ENCODE measurements at regions not wholly inside any gene's neighbourhood (a gene's known extent, or its start where the extent isn't known, plus 50 kb on each side); places are given as distances from the start of the nearest gene placed in this dataset.

GRCh38 chr4:123121241-123121907 lies 199.0 kb upstream of the NUDT6 start:
- no peak for DNase-seq (ENCODE audit: insufficient read length)
- FAIRE-seq, result no peak

GRCh38 chr4:123125477-123125876 lies 203.1 kb upstream of the NUDT6 start:
- DNase-seq (ENCODE audit: insufficient read length) (no peak), FAIRE-seq (no peak)
- TF ChIP-seq POLR2AphosphoS5 (IDR thresholded peaks at IDR 0.05; ENCODE audit: low read depth, low read length), result no peak
- no peak for TF ChIP-seq TAF1 (IDR thresholded peaks at IDR 0.05; ENCODE audit: borderline replicate concordance, low read depth, low read length)
- TF ChIP-seq POLR2A (IDR thresholded peaks at IDR 0.05; ENCODE audit: low read depth, low read length), result no peak

More at GRCh38 chr4:123121241-123121907, 199.0 kb upstream of the NUDT6 start:
- TF ChIP-seq POLR2AphosphoS5 (IDR thresholded peaks at IDR 0.05; ENCODE audit: low read depth, low read length) (no peak), POLR2A (IDR thresholded peaks at IDR 0.05; ENCODE audit: low read depth, low read length) (no peak), TAF1 (IDR thresholded peaks at IDR 0.05; ENCODE audit: borderline replicate concordance, low read depth, low read length) (no peak)

- FAIRE-seq, result no peak
- no peak for DNase-seq (ENCODE audit: insufficient read length)
- TF ChIP-seq POLR2AphosphoS5 (IDR thresholded peaks at IDR 0.05; ENCODE audit: low read depth, low read length) (no peak), POLR2A (IDR thresholded peaks at IDR 0.05; ENCODE audit: low read depth, low read length) (no peak), TAF1 (IDR thresholded peaks at IDR 0.05; ENCODE audit: borderline replicate concordance, low read depth, low read length) (no peak)
These were observed 204.8 kb upstream of the NUDT6 start for GRCh38 chr4:123127218-123127617.

- TF ChIP-seq TAF1 (IDR thresholded peaks at IDR 0.05; ENCODE audit: borderline replicate concordance, low read depth, low read length) (no peak), POLR2AphosphoS5 (IDR thresholded peaks at IDR 0.05; ENCODE audit: low read depth, low read length) (no peak), POLR2A (IDR thresholded peaks at IDR 0.05; ENCODE audit: low read depth, low read length) (no peak)
- DNase-seq (ENCODE audit: insufficient read length) (no peak), FAIRE-seq (no peak)
These were observed 205.5 kb upstream of the NUDT6 start for GRCh38 chr4:123127875-123128274.

- TF ChIP-seq POLR2AphosphoS5 (IDR thresholded peaks at IDR 0.05; ENCODE audit: low read depth, low read length) (no peak), TAF1 (IDR thresholded peaks at IDR 0.05; ENCODE audit: borderline replicate concordance, low read depth, low read length) (no peak), POLR2A (IDR thresholded peaks at IDR 0.05; ENCODE audit: low read depth, low read length) (no peak)
- DNase-seq (ENCODE audit: insufficient read length) (no peak), FAIRE-seq (no peak)
These were observed 211.1 kb upstream of the NUDT6 start for GRCh38 chr4:123133397-123134050.

GRCh38 chr4:123144616-123145015 lies 222.2 kb upstream of the NUDT6 start:
- no peak for DNase-seq (ENCODE audit: insufficient read length)
- FAIRE-seq, result no peak
- TF ChIP-seq TAF1 (IDR thresholded peaks at IDR 0.05; ENCODE audit: borderline replicate concordance, low read depth, low read length), result no peak
- TF ChIP-seq POLR2AphosphoS5 (IDR thresholded peaks at IDR 0.05; ENCODE audit: low read depth, low read length), result no peak
- no peak for TF ChIP-seq POLR2A (IDR thresholded peaks at IDR 0.05; ENCODE audit: low read depth, low read length)

GRCh38 chr4:123158576-123158975 lies 236.2 kb upstream of the NUDT6 start:
- FAIRE-seq, result no peak
- TF ChIP-seq POLR2A (IDR thresholded peaks at IDR 0.05; ENCODE audit: low read depth, low read length), result no peak
- no peak for TF ChIP-seq TAF1 (IDR thresholded peaks at IDR 0.05; ENCODE audit: borderline replicate concordance, low read depth, low read length)
- TF ChIP-seq POLR2AphosphoS5 (IDR thresholded peaks at IDR 0.05; ENCODE audit: low read depth, low read length), result no peak
- DNase-seq (ENCODE audit: insufficient read length), result no peak

- no peak for TF ChIP-seq POLR2AphosphoS5 (IDR thresholded peaks at IDR 0.05; ENCODE audit: low read depth, low read length)
- TF ChIP-seq TAF1 (IDR thresholded peaks at IDR 0.05; ENCODE audit: borderline replicate concordance, low read depth, low read length), result no peak
- TF ChIP-seq POLR2A (IDR thresholded peaks at IDR 0.05; ENCODE audit: low read depth, low read length), result no peak
- no peak for FAIRE-seq
These were observed 237.1 kb upstream of the NUDT6 start for GRCh38 chr4:123159479-123159878.

GRCh38 chr4:123162859-123163258 lies 233.7 kb upstream of the SPRY1 start:
- TF ChIP-seq TAF1 (IDR thresholded peaks at IDR 0.05; ENCODE audit: borderline replicate concordance, low read depth, low read length) (no peak), POLR2AphosphoS5 (IDR thresholded peaks at IDR 0.05; ENCODE audit: low read depth, low read length) (no peak), POLR2A (IDR thresholded peaks at IDR 0.05; ENCODE audit: low read depth, low read length) (no peak)
- no peak for DNase-seq (ENCODE audit: insufficient read length)
- no peak for FAIRE-seq

More at GRCh38 chr4:123159479-123159878, 237.1 kb upstream of the NUDT6 start:
- DNase-seq (ENCODE audit: insufficient read length), result no peak

GRCh38 chr4:123163501-123163900 lies 233.1 kb upstream of the SPRY1 start:
- TF ChIP-seq POLR2AphosphoS5 (IDR thresholded peaks at IDR 0.05; ENCODE audit: low read depth, low read length) (no peak), TAF1 (IDR thresholded peaks at IDR 0.05; ENCODE audit: borderline replicate concordance, low read depth, low read length) (no peak), POLR2A (IDR thresholded peaks at IDR 0.05; ENCODE audit: low read depth, low read length) (no peak)
- FAIRE-seq (no peak), DNase-seq (ENCODE audit: insufficient read length) (no peak)

- TF ChIP-seq POLR2A (IDR thresholded peaks at IDR 0.05; ENCODE audit: low read depth, low read length) (no peak), TAF1 (IDR thresholded peaks at IDR 0.05; ENCODE audit: borderline replicate concordance, low read depth, low read length) (no peak), POLR2AphosphoS5 (IDR thresholded peaks at IDR 0.05; ENCODE audit: low read depth, low read length) (no peak)
- FAIRE-seq (no peak), DNase-seq (ENCODE audit: insufficient read length) (no peak)
These were observed 230.6 kb upstream of the SPRY1 start for GRCh38 chr4:123166023-123166422.

- TF ChIP-seq POLR2A (IDR thresholded peaks at IDR 0.05; ENCODE audit: low read depth, low read length) (no peak), TAF1 (IDR thresholded peaks at IDR 0.05; ENCODE audit: borderline replicate concordance, low read depth, low read length) (no peak), POLR2AphosphoS5 (IDR thresholded peaks at IDR 0.05; ENCODE audit: low read depth, low read length) (no peak)
- DNase-seq (ENCODE audit: insufficient read length) (no peak), FAIRE-seq (no peak)
These were observed 228.7 kb upstream of the SPRY1 start for GRCh38 chr4:123167931-123168330.
